AG10803 (cell line): ENCODE measurements at regions not wholly inside any gene's neighbourhood (a gene's known extent, or its start where the extent isn't known, plus 50 kb on each side); places are given as distances from the start of the nearest gene placed in this dataset.

ENCODE experiments used
- DNase-seq: peaks from one replicate; pipeline ENCODE4 v3.0.0; 2010; ENCODE audit warnings: low read depth
- H3K4me3 ChIP-seq: 2 replicates; pipeline ENCODE4 v1.5.1; 2011; ENCODE audit warnings: mild to moderate bottlenecking, low read length, control low read depth
- CTCF ChIP-seq: conservative IDR thresholded peaks from 2 replicates; pipeline ENCODE4 v1.5.1; 2011; ENCODE audit warnings: mild to moderate bottlenecking, low read length, control low read depth, inconsistent platforms

GRCh38 chr4:136395212-136395722 lies 1137.0 kb downstream of the PCDH18 start:
- TF ChIP-seq CTCF, result no peak
- no peak for DNase-seq
- no peak overlapping the region for H3K4me3 ChIP-seq

GRCh38 chr4:136392576-136392975 lies 1139.7 kb downstream of the PCDH18 start:
- TF ChIP-seq CTCF, result no peak
- no peak for DNase-seq
- no peak overlapping the region for H3K4me3 ChIP-seq

GRCh38 chr4:136390824-136391223 lies 1141.5 kb downstream of the PCDH18 start:
- DNase-seq, result no peak
- H3K4me3 ChIP-seq, result no peak overlapping the region
- TF ChIP-seq CTCF, result no peak

GRCh38 chr4:136383082-136383481 lies 1149.2 kb downstream of the PCDH18 start:
- no peak for TF ChIP-seq CTCF
- no peak for DNase-seq
- no peak overlapping the region for H3K4me3 ChIP-seq

- no peak for TF ChIP-seq CTCF
- no peak overlapping the region for H3K4me3 ChIP-seq
- no peak for DNase-seq
Measured at GRCh38 chr4:136371231-136371630, 1161.1 kb downstream of the PCDH18 start.

DNA sequence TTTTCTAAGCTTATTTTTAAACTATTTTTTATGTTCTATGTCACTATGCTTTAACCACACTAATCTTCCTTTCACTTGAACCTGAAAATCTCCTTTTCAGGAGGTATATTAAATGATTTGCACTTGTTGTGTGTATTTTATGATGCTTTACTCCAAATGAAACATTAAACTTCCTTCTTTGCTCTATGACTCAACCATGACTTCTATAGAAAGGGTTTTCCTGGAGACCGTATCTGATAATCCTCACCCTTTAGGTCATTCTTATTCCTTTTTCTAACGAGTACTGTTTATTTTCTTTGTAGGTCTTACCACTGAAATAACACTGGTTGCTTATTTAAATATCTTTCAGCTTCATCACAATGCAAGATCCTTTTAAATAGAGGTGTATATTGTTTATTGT lies 1163.2 kb downstream of the PCDH18 start:
- TF ChIP-seq CTCF, result no peak
- H3K4me3 ChIP-seq, result no peak overlapping the region
- no peak for DNase-seq

GRCh38 chr4:136357556-136357955 lies 1174.7 kb downstream of the PCDH18 start:
- no peak for DNase-seq
- no peak for TF ChIP-seq CTCF
- no peak overlapping the region for H3K4me3 ChIP-seq
